Liver (tissue), 8 donors: ENCODE measurements at regions not wholly inside any gene's neighbourhood (a gene's known extent, or its start where the extent isn't known, plus 50 kb on each side); places are given as distances from the start of the nearest gene placed in this dataset.
"Not testable (repeated sequence)": the region's sequence is repeated elsewhere in the genome, so short reads cannot be mapped to it uniquely, and the experiment has no call there.

Source experiments
- DNase-seq: peaks from one replicate; pipeline ENCODE4 v3.0.0-alpha.2; 2017; ENCODE audit warnings: low spot score
- H3K27ac ChIP-seq, 2 donors: one replicate each; pipeline ENCODE4 v1.7.0; 2013; ENCODE audit warnings: inconsistent platforms in 2 of 2, low read length in 2 of 2, control low read depth in 1 of 2, low read depth in 1 of 2, mild to moderate bottlenecking in 1 of 2
- H3K27me3 ChIP-seq, 4 donors: one replicate each; pipeline versions ENCODE4 v1.6.1 to v1.7.0; 2013; ENCODE audit warnings: low read length in 3 of 4, inconsistent platforms in 1 of 4, mild to moderate bottlenecking in 1 of 4, moderate library complexity in 1 of 4; ENCODE audit not compliant: control insufficient read depth in 4 of 4, insufficient read depth in 4 of 4
- H3K36me3 ChIP-seq, 4 donors: one replicate each; pipeline versions ENCODE4 v1.6.1 to v1.7.0; 2013; ENCODE audit warnings: low read length in 3 of 4, mild to moderate bottlenecking in 3 of 4, low read depth in 1 of 4, moderate library complexity in 1 of 4; ENCODE audit not compliant: control insufficient read depth in 4 of 4, insufficient read depth in 3 of 4
- H3K4me1 ChIP-seq, 4 donors: one replicate each; pipeline versions ENCODE4 v1.6.1 to v1.7.0; 2013; ENCODE audit warnings: low read length in 3 of 4, mild to moderate bottlenecking in 3 of 4, moderate library complexity in 1 of 4; ENCODE audit not compliant: control insufficient read depth in 4 of 4, insufficient read depth in 4 of 4
- H3K4me3 ChIP-seq, 3 donors: one replicate each; pipeline versions ENCODE4 v1.6.1 to v1.7.0; 2013; ENCODE audit warnings: low read length in 3 of 3, control low read depth in 1 of 3, low read depth in 1 of 3, mild to moderate bottlenecking in 1 of 3
- H3K9ac ChIP-seq, 2 donors: one replicate each; pipeline ENCODE4 v1.7.0; 2013; ENCODE audit warnings: low read length in 2 of 2, mild to moderate bottlenecking in 2 of 2, moderate library complexity in 2 of 2, control low read depth in 1 of 2, low read depth in 1 of 2
- H3K9me3 ChIP-seq, 4 donors: one replicate each; pipeline versions ENCODE4 v1.6.1 to v1.7.0; 2013; ENCODE audit warnings: low read length in 3 of 4; ENCODE audit not compliant: control insufficient read depth in 4 of 4
- EGR1 ChIP-seq, 2 donors: IDR thresholded peaks; 2 replicates each; pipeline ENCODE4 v1.6.1; 2016 to 2018; ENCODE audit warnings: antibody characterized with exemption in 2 of 2, low read depth in 2 of 2
- FOXA1 ChIP-seq: IDR thresholded peaks from 2 replicates; pipeline ENCODE4 v1.6.1; 2016; ENCODE audit warnings: antibody characterized with exemption
- HNF4A ChIP-seq, 2 donors: conservative IDR thresholded peaks; 2 replicates each; pipeline ENCODE4 v1.6.1; 2016; ENCODE audit warnings: antibody characterized with exemption in 2 of 2, mild to moderate bottlenecking in 2 of 2
- JUND ChIP-seq, 2 donors: IDR thresholded peaks; 2 replicates each; pipeline ENCODE4 v1.6.1; 2016; ENCODE audit warnings: antibody characterized with exemption in 2 of 2
- NR2F2 ChIP-seq: IDR thresholded peaks from 2 replicates; pipeline ENCODE4 v1.6.1; 2016; ENCODE audit warnings: antibody characterized with exemption
- RAD21 ChIP-seq, 2 donors: IDR thresholded peaks; 2 replicates each; pipeline ENCODE4 v1.6.1; 2016; ENCODE audit warnings: antibody characterized with exemption in 2 of 2, mild to moderate bottlenecking in 2 of 2
- TAF1 ChIP-seq: conservative IDR thresholded peaks from 2 replicates; pipeline ENCODE4 v1.6.1; 2016; ENCODE audit warnings: antibody characterized with exemption, mild to moderate bottlenecking
- YY1 ChIP-seq: IDR thresholded peaks from 2 replicates; pipeline ENCODE4 v1.6.1; 2016; ENCODE audit warnings: antibody characterized with exemption, mild to moderate bottlenecking
- WGBS: extraction: QIAGEN DNeasy Blood & Tissue Kit; methylation state at CpG from one replicate; pipeline ENCODE4 v1.1.7; 2013; 5-methylcytosine and 5-hydroxymethylcytosine counted together
- TF ChIP-seq, protein P1 (sequence below): IDR thresholded peaks from 2 replicates; pipeline ENCODE4 v1.6.1; 2016; ENCODE audit warnings: antibody characterized with exemption
- TF ChIP-seq, protein P2 (sequence below): IDR thresholded peaks from 2 replicates; pipeline ENCODE4 v1.6.1; 2016; ENCODE audit warnings: antibody characterized with exemption, mild to moderate bottlenecking
- TF ChIP-seq, protein P3 (sequence below): IDR thresholded peaks from 2 replicates; pipeline ENCODE4 v1.6.1; 2016; ENCODE audit warnings: antibody characterized with exemption
- TF ChIP-seq, protein P4 (sequence below): fragments of 150-350 bp; IDR thresholded peaks from 2 replicates; pipeline ENCODE4 v1.5.1; 2017; ENCODE audit warnings: improper control_type of control experiment, low read depth, low read length; ENCODE audit not compliant: missing input control
- donor health status: healthy.
- donor health status: healthy.
- donor health status: healthy.
- donor health status: healthy.
- donor health status: healthy.

DNA sequence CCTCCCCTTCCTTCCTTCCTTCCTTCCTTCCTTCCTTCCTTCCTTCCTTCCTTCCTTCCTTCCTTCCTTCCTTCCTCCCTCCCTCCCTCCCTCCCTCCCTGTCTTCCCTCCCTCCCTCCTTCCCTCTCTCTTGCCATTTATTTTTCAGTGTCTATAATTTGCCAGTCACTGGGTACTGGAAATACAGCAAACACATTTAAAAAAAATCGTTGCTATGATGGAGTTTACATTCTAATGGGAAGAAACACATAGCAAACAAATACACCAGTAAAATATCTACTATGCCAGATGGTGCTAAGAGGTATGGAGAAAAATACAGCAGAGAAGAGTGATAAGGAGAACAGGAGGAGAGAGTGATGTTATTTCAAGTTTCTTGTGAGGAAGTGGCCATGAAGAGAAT, 309.5 kb downstream of the CTH start:
- H3K9me3 ChIP-seq = peaks cover 0 to 3% (median 0%) of the 10 kb centered on the region in 4 donors
- WGBS = 65% methylated on average over 1 of the region's 1 CpG
- H3K27me3 ChIP-seq = no peaks in the 10 kb centered on the region
- no peaks in the 10 kb centered on the region for H3K4me1 ChIP-seq
- H3K4me3 ChIP-seq = no peak overlapping the region
- H3K27ac ChIP-seq = no peak overlapping the region
- DNase-seq = no peak
- TF ChIP-seq EGR1 (IDR thresholded peaks at IDR 0.05; ENCODE audit: low read depth in 2 of 2) (no peak), YY1 (no peak), NR2F2 (no peak), TAF1 (no peak), RAD21 (IDR thresholded peaks at IDR 0.05) (no peak), FOXA1 (no peak)
- TF ChIP-seq, protein P1, sequence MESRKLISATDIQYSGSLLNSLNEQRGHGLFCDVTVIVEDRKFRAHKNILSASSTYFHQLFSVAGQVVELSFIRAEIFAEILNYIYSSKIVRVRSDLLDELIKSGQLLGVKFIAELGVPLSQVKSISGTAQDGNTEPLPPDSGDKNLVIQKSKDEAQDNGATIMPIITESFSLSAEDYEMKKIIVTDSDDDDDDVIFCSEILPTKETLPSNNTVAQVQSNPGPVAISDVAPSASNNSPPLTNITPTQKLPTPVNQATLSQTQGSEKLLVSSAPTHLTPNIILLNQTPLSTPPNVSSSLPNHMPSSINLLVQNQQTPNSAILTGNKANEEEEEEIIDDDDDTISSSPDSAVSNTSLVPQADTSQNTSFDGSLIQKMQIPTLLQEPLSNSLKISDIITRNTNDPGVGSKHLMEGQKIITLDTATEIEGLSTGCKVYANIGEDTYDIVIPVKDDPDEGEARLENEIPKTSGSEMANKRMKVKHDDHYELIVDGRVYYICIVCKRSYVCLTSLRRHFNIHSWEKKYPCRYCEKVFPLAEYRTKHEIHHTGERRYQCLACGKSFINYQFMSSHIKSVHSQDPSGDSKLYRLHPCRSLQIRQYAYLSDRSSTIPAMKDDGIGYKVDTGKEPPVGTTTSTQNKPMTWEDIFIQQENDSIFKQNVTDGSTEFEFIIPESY = no peak
- TF ChIP-seq, protein P2, sequence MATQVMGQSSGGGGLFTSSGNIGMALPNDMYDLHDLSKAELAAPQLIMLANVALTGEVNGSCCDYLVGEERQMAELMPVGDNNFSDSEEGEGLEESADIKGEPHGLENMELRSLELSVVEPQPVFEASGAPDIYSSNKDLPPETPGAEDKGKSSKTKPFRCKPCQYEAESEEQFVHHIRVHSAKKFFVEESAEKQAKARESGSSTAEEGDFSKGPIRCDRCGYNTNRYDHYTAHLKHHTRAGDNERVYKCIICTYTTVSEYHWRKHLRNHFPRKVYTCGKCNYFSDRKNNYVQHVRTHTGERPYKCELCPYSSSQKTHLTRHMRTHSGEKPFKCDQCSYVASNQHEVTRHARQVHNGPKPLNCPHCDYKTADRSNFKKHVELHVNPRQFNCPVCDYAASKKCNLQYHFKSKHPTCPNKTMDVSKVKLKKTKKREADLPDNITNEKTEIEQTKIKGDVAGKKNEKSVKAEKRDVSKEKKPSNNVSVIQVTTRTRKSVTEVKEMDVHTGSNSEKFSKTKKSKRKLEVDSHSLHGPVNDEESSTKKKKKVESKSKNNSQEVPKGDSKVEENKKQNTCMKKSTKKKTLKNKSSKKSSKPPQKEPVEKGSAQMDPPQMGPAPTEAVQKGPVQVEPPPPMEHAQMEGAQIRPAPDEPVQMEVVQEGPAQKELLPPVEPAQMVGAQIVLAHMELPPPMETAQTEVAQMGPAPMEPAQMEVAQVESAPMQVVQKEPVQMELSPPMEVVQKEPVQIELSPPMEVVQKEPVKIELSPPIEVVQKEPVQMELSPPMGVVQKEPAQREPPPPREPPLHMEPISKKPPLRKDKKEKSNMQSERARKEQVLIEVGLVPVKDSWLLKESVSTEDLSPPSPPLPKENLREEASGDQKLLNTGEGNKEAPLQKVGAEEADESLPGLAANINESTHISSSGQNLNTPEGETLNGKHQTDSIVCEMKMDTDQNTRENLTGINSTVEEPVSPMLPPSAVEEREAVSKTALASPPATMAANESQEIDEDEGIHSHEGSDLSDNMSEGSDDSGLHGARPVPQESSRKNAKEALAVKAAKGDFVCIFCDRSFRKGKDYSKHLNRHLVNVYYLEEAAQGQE = no peak
- TF ChIP-seq, protein P3, sequence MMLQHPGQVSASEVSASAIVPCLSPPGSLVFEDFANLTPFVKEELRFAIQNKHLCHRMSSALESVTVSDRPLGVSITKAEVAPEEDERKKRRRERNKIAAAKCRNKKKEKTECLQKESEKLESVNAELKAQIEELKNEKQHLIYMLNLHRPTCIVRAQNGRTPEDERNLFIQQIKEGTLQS = no peak
- H3K36me3 ChIP-seq = no peaks in the 10 kb centered on the region
- no peak overlapping the region for H3K9ac ChIP-seq

DNA sequence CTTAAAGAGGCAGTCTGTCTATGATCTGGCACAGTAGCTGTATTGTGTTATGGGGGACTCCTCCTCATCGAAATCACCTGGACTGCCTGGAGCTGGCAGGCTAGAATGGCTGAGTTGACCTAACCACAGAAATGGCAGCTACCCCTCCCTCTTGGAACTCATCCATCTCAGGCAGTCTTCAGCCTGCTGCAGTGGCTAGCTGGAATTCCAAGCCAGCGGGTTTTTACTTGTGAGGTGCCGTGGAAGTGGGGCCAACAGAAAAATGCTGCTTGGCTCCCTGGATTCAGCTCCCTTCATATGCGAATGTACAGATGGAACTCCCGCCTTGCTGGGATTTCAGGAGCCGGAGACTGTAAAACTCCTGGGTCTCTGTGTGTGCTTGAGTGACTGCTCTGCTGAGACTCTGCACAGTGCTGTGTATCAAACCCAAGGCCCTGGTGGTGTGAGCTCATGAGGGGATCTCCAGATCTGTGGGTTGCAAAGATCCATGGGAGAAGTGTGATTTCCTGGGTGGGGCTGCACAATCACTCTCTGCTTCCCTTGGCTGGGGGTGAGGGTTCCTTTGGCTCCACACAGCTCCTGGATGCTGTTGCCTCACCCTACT, 316.9 kb downstream of the CTH start:
- Histone ChIP-seq H3K27ac (no peak overlapping the region), H3K9me3 (peaks cover 0 to 7% (median 3%) of the 10 kb centered on the region in 4 donors), H3K36me3 (no peaks in the 10 kb centered on the region), H3K27me3 (no peaks in the 10 kb centered on the region), H3K4me1 (no peaks in the 10 kb centered on the region), H3K4me3 (no peak overlapping the region), H3K9ac (no peak overlapping the region)
- WGBS = 73% methylated on average over 6 of the region's 6 CpGs
- no peak for DNase-seq
- TF ChIP-seq JUND (IDR thresholded peaks at IDR 0.05) (no peak), EGR1 (IDR thresholded peaks at IDR 0.05; ENCODE audit: low read depth in 2 of 2) (no peak), FOXA1 (no peak), HNF4A (conservative IDR thresholded peaks at IDR 0.05) (no peak)
- TF ChIP-seq, protein P4, sequence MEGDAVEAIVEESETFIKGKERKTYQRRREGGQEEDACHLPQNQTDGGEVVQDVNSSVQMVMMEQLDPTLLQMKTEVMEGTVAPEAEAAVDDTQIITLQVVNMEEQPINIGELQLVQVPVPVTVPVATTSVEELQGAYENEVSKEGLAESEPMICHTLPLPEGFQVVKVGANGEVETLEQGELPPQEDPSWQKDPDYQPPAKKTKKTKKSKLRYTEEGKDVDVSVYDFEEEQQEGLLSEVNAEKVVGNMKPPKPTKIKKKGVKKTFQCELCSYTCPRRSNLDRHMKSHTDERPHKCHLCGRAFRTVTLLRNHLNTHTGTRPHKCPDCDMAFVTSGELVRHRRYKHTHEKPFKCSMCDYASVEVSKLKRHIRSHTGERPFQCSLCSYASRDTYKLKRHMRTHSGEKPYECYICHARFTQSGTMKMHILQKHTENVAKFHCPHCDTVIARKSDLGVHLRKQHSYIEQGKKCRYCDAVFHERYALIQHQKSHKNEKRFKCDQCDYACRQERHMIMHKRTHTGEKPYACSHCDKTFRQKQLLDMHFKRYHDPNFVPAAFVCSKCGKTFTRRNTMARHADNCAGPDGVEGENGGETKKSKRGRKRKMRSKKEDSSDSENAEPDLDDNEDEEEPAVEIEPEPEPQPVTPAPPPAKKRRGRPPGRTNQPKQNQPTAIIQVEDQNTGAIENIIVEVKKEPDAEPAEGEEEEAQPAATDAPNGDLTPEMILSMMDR = no peak

DNA sequence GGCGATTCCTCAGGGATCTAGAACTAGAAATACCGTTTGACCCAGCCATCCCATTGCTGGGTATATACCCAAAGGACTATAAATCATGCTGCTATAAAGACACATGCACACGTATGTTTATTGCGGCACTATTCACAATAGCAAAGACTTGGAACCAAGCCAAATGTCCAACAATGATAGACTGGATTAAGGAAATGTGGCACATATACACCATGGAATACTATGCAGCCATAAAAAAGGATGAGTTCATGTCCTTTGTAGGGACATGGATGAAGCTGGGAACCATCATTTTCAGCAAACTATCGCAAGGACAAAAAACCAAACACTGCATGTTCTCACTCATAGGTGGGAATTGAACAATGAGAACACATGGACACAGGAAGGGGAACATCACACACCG, 311.1 kb downstream of the PTGER3 start:
- not testable (repeated sequence) for H3K4me3 ChIP-seq, H3K9me3 ChIP-seq, H3K27ac ChIP-seq, H3K27me3 ChIP-seq, H3K4me1 ChIP-seq, H3K36me3 ChIP-seq, H3K9ac ChIP-seq, DNase-seq
- 70% methylated on average over 6 of the region's 6 CpGs for WGBS
